SW 1271 (cell line): ENCODE measurements at regions not wholly inside any gene's neighbourhood (a gene's known extent, or its start where the extent isn't known, plus 50 kb on each side); places are given as distances from the start of the nearest gene placed in this dataset.
"Not testable (repeated sequence)": the region's sequence is repeated elsewhere in the genome, so short reads cannot be mapped to it uniquely, and the experiment has no call there.

Experiments
- DNase-seq, 2 experiments: peaks; one replicate each; lab custom pipeline; 2025; lab: John Stamatoyannopoulos, UW

DNA sequence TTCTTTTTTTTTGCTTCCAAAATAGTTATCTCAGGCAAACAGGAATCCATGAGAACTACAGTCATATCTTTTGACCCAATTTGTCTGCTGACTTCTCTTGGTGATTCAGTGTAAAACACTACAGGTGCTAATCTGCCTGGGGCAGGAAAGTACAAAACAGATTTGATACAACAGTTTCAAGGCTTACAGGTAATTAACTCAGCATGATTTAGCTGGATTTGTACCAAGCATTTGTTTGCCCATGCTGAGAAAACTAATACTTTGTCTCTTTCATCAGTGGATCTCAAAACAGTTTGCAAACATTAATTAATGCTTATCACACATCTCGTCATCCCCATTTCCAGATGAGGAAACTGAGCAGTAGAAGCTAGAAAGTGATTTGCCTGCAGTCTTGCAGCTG, 312.5 kb upstream of the SEMA6A start:
- DNase-seq: no peak

DNA sequence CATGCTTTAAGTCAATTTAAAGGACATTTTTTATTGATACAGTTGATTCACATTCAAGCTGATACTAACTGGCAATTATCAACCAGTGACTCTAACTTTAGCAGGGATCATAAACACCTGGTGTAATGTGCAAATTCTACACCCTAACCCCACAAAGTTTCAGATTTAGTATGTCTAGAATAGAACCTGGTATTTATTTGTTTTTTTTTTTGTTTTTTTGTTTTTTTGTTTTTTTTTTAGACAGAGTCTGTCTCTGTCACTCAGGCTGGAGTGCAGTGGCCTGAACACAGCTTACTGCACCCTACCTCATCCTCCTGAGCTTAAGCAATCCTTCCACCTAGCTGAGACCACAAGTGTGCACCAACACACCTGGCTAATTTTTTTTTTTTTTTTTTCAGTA, 311.2 kb upstream of the SEMA6A start:
- no peak for DNase-seq

DNA sequence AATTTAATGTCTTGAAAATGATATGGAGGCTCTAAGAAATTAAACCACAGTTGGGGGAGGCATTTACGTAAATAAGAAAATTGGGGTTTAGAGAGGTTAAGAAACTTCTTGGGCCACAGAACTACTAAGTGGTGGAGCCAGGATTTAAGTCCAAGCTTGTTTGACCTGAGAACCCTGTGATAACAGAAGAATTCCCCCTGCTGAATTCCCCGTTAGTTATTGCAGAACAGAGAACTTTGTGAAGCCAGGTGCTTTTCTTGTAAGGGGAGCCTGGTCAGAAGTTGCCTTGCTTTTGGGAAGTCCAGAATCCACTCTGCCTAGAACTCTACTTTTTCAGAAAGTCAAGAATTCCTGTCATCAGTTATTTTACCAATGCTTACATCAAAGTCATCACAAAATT, 309.3 kb upstream of the SEMA6A start:
- DNase-seq: no peak

DNA sequence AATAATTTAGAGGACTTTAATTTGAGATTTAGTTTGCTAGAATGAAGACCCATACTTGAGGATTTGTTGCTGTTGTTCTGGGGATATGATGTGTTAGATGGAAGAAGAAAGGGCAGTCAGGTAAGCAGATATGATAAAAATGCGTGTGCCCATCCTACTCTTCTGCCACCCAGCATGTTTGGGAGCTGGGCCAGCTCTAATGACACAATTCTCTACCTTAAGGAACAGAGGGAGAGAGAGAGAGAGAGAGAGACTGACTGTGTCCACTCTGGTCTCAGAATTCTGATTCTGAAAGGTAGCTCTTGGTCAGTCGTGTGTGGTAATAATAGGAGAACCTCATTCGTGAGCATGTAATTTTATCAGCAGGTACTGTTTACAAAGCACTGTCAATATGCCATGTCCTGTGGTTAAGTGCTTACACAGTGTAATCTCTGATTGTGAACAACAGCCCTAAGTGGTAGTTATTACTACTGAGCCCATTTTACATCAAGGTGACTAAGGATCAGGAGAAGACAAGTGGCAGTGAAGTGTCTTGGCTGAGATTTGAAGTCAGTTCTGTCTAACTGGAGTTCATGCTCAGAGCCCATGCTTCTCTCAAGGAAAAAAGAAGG, 307.4 kb upstream of the SEMA6A start:
- no peak for DNase-seq

DNA sequence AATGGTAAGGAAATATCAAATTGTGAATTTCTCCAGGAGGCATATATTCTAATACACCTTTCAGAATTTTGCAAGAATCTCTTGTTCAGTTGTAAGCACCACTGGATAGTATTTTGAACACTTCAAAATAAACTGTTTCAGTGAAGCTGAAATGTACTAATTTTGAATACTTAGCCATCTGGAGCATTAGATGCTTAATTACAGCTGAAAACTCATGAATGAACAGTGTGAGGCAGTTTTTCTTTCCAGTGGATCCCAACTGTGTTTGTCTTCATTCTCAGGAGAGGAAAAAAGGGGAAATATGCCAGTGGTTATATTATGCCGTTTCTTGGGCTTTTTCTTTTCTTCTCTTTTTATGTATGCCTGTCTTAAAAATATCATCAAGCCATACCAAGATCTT, 306.0 kb upstream of the SEMA6A start:
- DNase-seq: no peak

DNA sequence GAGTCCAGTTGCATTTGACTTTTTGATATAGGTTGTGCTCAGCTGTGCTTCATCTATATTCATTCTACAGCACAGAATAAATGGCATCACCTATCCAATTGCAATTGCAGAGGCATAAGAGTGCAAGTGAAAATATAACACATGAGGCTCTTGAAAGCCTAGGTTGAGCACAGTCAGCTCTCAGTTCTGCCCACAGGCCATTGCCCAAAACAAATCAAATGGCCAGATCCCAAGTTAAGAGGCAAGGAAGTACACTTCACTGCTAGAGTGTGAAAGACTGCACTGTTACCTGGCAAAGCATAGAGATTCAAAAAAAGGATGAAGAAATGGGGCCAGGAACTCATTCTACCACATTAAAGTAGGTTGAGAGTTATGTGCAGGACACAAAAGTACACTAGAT, 305.5 kb upstream of the SEMA6A start:
- DNase-seq: no peak

DNA sequence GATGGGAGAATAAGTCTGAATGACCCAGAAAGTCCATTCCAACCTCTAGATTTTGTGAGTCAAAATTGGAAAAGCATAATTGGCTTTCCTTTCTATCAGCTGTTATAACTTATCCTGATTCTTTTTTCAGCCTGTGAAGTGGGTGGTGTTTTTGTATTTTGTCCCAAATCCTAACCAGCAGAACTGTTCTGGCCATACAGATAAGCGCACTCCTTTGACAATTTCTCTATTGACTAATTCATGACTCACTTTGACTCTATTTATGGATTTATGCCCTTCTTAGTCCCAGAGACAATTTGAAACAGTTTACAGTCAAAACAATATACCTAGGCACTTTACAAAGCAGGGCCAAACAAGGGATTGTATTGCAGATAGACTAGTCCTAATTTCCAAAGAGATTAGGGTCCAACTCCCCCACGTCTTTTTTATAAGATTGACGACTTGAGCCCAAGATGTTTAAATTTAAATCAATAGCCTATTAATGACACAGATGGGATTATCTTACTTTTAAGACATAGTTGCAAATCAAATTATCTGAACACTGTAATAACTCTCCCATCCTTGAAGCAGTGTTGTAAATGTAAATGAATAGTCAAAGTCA, 301.7 kb upstream of the SEMA6A start:
- DNase-seq: no peak

DNA sequence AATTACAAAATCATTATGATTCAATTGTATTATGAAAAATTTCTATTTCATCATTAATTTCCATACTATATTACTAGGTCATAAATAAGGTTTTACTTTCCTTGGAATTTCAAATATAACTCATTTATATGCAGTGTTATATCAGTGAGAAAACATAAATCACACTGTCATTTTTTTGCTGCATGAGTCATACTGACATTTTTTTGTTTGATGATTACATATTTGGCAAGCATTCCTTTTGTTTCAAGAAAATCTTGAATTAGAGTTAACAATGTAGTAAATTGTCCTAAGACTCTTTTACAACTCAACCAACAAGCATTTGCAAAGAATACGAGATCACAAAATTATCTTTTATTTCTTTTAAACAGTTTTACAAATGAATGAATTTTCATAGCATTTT, 298.4 kb upstream of the SEMA6A start:
- peak in 1 of 2 experiments; percentile 8 for DNase-seq

DNA sequence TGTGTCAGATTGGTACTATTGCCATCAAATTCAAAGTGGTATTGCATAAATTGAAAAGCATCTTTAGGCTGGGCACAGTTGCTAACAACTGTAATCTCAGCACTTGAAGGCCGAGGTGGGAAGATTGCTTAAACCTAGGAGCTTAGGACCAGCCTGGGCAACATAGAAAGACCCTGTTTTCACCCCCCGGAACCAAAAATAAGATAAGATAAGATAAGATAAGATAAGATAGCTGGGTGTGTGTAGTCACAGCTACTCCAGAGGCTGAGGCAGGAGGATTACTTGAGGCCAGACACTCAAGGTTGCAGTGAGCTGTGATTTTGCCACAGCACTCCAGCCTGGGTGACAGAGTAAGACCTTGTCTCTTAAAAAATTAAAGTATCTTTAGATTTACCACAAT, 297.9 kb upstream of the SEMA6A start:
- DNase-seq: no peak

- not testable (repeated sequence) for DNase-seq
Measured at GRCh38 chr5:116867825-116868224, 293.2 kb upstream of the SEMA6A start.

GRCh38 chr5:116865651-116866050, 291.0 kb upstream of the SEMA6A start:
- DNase-seq: no peak

DNA sequence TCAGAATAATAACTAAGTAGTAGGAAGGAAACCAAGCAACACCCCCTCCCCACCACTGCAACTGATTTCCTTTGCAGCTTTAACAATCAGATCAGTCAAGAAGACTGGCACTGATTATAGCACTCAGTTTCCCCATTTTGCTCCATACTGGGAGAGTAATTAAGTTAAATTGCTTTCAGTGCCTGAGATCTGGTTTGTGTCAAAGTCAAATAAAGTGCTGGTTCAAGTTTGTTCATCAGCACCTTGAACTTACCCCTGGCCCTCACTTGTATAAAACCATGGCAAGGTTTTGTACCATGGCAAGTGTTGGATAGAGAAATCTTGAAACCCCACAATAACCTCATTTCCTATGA, 290.2 kb upstream of the SEMA6A start:
- no peak for DNase-seq

- no peak for DNase-seq
Measured at GRCh38 chr5:116864157-116864837, 289.7 kb upstream of the SEMA6A start.

- DNase-seq: no peak
Measured at GRCh38 chr5:116862632-116863455, 288.2 kb upstream of the SEMA6A start.

DNA sequence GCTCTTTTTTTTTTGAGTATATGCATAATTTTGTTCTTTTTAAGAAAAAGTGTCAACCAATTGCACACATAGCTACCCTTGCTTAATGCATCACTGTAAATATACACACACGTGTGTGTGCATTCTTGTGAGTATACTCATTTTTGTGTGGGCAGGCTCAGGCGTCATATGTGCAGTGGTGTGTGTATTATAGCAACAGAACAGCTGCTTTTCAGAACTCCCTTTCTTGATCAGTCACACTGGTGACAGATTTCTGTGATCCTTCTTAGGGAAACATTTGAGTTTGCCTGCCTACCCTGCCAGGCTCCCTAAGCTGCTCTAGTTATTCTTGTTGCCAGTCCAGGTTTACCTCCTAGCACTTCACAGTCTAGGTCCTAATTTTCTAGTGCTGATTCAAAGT, 287.0 kb upstream of the SEMA6A start:
- no peak for DNase-seq

- DNase-seq: no peak
Measured at GRCh38 chr5:116861097-116861496, 286.5 kb upstream of the SEMA6A start.

GRCh38 chr5:116859666-116860320, 285.2 kb upstream of the SEMA6A start:
- no peak for DNase-seq

DNA sequence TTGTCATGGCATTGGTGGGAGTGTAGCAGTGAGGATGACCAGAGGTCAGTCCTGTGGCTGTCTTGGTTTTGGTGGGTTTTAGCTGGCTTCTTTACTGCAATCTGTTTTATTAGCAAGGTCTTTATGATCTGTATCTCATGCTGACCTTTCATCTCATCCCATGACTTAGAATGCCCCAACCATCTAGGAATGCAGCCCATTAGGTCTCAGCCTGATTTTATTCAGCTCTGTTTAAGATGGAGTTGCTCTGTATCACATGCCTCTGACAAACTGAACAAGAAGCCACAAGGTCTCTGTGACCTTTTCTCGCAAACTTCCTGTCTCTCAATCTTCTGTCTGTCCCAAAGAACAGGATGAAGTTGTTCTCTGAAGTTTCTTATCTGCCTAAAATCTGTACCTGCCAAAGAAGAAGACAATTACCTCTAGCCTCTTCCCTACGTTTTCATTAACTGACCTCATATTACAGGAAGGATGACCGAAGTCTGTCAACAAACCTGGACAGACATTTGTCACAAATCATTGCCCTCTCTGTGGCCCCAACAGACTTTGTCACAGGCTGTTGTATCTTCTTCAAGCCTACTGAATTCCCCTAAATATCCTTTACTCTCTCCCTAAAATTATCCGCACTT, 284.2 kb upstream of the SEMA6A start:
- no peak for DNase-seq

DNA sequence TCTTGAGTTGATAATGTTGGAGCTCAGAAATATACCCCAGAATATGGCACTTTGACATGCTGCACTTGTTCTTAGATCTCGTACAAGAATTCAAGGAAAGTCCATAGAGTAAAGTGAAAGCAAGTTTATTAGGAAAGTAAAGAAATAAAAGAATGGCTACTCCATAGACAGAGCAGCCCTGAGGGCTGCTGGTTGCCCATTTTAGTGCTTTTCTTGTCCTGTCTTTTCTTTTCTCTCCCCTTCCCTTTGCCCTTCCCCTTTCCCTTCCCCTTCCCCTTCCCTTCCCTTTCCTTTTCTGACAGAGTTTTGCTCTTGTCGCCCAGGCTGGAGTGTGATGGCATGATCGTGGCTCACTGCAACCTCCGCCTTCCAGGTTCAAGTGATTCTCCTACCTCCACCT, 283.4 kb upstream of the SEMA6A start:
- DNase-seq: not testable (repeated sequence)

DNA sequence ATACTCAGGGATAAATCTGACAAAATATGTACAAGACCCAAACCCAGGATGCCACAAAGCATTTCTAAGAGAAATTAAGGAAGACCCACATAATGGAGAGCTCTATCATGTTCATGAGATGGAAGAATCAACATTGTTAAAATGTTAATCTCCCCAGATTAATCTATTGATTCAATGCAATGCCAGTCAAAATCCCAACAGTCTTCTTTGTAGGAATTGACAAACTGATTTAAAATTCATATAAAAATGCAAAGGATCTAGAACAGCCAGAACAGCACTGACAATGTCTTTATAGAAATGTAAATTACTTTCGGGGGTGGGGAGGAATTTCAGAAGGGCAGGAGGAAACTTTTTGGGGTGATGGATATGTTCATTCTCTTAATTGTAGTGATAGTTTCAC, 281.6 kb upstream of the SEMA6A start:
- DNase-seq: no peak

DNA sequence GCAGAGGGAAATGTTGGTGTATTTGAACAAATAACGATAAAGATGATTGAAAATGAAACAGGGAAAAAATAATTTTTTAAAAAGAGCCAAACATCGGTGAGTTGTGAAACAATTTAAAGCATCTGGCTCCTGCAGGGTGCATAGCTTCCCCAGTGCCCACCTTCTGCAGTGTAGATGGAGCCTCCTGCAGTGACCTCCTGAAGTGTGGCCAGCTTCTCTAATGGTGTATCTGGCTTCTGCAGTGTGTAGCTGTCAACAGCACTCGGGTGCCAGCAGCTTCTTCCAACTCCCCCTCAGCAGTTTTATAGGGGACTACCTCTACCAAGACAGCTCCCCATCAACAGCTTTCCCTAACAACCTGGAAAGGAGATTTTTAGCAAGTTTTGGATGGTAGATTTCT, 279.4 kb upstream of the SEMA6A start:
- no peak for DNase-seq
